ENCODE measurements at regions not wholly inside any gene's neighbourhood (a gene's known extent, or its start where the extent isn't known, plus 50 kb on each side); places are given as distances from the start of the nearest gene placed in this dataset.
A peak's percentile ranks its signal among the peaks of the same experiment; 100 is the strongest.

DNA sequence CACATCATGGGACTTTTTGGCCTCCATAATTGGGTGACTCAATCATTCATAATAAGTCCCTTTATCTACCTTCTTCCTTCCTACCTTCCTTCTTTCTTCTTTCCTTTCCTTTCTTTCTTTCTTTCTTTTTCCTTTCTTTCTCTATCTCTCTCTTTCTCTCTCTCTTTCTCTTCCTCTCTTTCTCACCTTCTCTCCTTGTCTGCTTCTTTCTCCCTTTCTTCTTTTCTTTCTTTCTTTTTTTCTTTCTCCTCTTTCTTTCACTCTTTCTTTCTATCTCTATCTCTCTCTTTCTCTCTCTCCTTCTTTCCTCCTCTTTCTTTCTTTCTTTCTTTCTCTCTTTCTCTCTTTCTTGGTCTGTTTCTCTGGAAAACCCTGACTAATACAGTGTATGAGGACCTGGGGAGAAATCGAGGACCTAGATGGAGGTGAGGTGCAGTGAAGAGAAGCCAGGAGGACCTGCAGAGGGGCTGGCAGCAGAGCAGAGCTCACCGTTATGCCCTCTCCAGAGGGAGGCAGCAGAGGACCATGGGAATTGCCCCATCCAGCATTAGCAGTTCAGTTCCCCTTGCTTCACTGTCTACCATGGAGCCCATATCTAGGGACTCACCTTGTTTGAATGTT, 52.7 kb upstream of the BTRC start:
- DNase-seq: peak; percentile 38

DNA sequence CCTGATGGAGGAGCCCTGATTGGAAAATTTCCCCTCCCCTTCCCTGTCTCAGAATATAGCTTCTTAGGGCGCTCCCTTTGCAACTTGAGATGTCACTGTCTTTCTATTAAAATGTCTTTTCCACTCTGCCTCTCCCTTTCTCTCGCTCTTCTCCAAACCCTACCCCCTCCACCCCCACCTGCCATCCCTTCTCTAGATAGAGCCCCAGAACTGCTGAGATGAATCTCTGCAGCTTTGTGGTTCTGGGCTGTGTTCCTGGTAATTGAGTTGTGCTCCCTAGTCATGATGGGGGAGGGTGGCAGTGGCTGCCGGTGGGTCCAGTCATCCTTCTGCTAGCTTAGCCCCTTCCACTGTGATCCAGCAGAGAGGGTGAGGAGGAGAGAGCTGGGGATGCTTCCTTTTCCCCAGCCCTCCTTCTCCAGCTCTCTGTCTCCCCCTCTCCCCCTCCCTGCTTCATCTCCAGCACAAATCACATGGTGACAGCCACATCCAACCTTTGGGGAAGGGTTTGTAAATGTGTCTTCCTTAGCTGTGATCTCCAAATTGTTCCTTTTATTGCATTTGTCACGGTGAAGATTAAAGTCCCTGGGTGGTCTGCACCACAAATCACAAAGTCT, 50.8 kb upstream of the BTRC start:
- DNase-seq: no peak
